Prostate gland (tissue), 2 donors: ENCODE measurements at regions not wholly inside any gene's neighbourhood (a gene's known extent, or its start where the extent isn't known, plus 50 kb on each side); places are given as distances from the start of the nearest gene placed in this dataset.

Experiments used
- DNase-seq: peaks from one replicate; pipeline ENCODE4 v3.0.0-alpha.2; 2019; ENCODE audit warnings: low spot score
- H3K27ac ChIP-seq, 2 donors: fragments of 200-600 bp; sonication (generic); 2 replicates each; pipeline ENCODE4 v1.5.1; 2017 to 2019
- H3K27me3 ChIP-seq: fragments of 200-600 bp; sonication (generic); replicated peaks from 2 replicates; pipeline ENCODE4 v1.5.1; 2019; ENCODE audit not compliant: insufficient read depth
- H3K36me3 ChIP-seq, 2 donors: fragments of 200-600 bp; sonication (generic); 1 replicate in 1 of 2; 2 replicates in 1 of 2; pipeline versions ENCODE4 v1.5.1 to v1.8.1; 2017 to 2019
- H3K4me1 ChIP-seq: fragments of 200-600 bp; sonication (generic); replicated peaks from 2 replicates; pipeline ENCODE4 v1.5.1; 2019
- H3K4me3 ChIP-seq, 2 donors: fragments of 200-600 bp; sonication (generic); 2 replicates each; pipeline ENCODE4 v1.5.1; 2017 to 2019
- H3K9me3 ChIP-seq: fragments of 200-600 bp; sonication (generic); 2 replicates; pipeline ENCODE4 v1.5.1; 2017
- CTCF ChIP-seq, 4 experiments: fragments of 200-600 bp in 2 of 4; fragments of 450-650 bp in 2 of 4; sonication (generic) in 2 of 4; IDR thresholded peaks; 1 replicate in 3 of 4; 2 replicates in 1 of 4; pipeline ENCODE4 v1.5.1; 2016 to 2019; ENCODE audit warnings: antibody characterized with exemption in 4 of 4, mild to moderate bottlenecking in 2 of 4, moderate library complexity in 2 of 4
- POLR2A ChIP-seq: fragments of 450-650 bp; IDR thresholded peaks from one replicate; pipeline ENCODE4 v1.6.1; 2016; ENCODE audit warnings: antibody characterized with exemption, mild to moderate bottlenecking
- POLR2AphosphoS5 ChIP-seq: sonication (generic); formaldehyde crosslinking; IDR thresholded peaks from one replicate; pipeline ENCODE4 v1.6.1; 2017; ENCODE audit warnings: antibody characterized with exemption
- WGBS: methylation state at CpG from one replicate; pipeline ENCODE4 v1.1.5; 2018; 5-methylcytosine and 5-hydroxymethylcytosine counted together
- intact Hi-C: fragments of 100-400 bp; cut with DNase I; formaldehyde crosslinking; loops from one replicate; pipeline ENCODE4 v1.14.2; 2022

DNA sequence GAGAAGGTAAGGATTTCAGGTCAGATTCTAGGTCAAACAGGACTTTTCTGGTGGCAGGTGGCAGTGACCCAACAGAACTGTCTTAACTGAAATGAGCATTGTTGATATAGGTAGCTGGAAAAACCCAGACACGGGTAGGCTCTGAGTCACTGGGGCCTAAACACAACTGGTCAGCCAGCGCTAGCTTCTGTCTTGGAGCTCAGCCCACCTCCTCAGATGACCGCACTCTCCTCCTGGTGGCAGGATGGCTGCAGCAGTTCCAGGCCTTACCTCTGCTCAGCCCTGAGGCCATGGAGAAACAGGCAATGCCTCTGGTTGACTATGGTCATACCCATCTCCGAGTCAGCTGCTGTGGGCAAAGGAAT lies 61.1 kb upstream of the GATA2 start:
- Histone ChIP-seq H3K4me3 (no peak overlapping the region), H3K9me3 (no peaks in the 10 kb centered on the region), H3K27ac (no peak overlapping the region), H3K36me3 (no peaks in the 10 kb centered on the region), H3K27me3 (no peaks in the 10 kb centered on the region), H3K4me1 (no peaks in the 10 kb centered on the region)
- no peak for TF ChIP-seq CTCF (IDR thresholded peaks at IDR 0.05)
- no peak for TF ChIP-seq POLR2AphosphoS5
- TF ChIP-seq POLR2A = no peak
- no peak for DNase-seq
- 90% methylated on average over 4 of the region's 4 CpGs for WGBS
- intact Hi-C loops = no loop called here

- H3K27me3 ChIP-seq = no peaks in the 10 kb centered on the region
- intact Hi-C loops = no loop called here
- 80% methylated on average over 5 of the region's 5 CpGs for WGBS
- no peak overlapping the region for H3K4me3 ChIP-seq
- TF ChIP-seq CTCF (IDR thresholded peaks at IDR 0.05) = no peak
- no peaks in the 10 kb centered on the region for H3K9me3 ChIP-seq
- no peaks in the 10 kb centered on the region for H3K36me3 ChIP-seq
- no peak for DNase-seq
- no peak overlapping the region for H3K27ac ChIP-seq
- H3K4me1 ChIP-seq = no peaks in the 10 kb centered on the region
Measured at GRCh38 chr3:128553560-128553959, 60.6 kb upstream of the GATA2 start.

- no peak overlapping the region for H3K4me3 ChIP-seq
- no peaks in the 10 kb centered on the region for H3K9me3 ChIP-seq
- no peaks in the 10 kb centered on the region for H3K36me3 ChIP-seq
- intact Hi-C loops = no loop called here
- no peaks in the 10 kb centered on the region for H3K4me1 ChIP-seq
- no peaks in the 10 kb centered on the region for H3K27me3 ChIP-seq
- TF ChIP-seq CTCF (IDR thresholded peaks at IDR 0.05) (no peak), POLR2AphosphoS5 (no peak), POLR2A (no peak)
- no peak for DNase-seq
- no peak overlapping the region for H3K27ac ChIP-seq
- WGBS = 60% methylated on average over 4 of the region's 4 CpGs
Measured at GRCh38 chr3:128551867-128552266, 58.9 kb upstream of the GATA2 start.

- no peak overlapping the region for H3K4me3 ChIP-seq
- TF ChIP-seq CTCF (IDR thresholded peaks at IDR 0.05) (no peak), POLR2A (no peak), POLR2AphosphoS5 (no peak)
- no peaks in the 10 kb centered on the region for H3K27me3 ChIP-seq
- H3K9me3 ChIP-seq = no peaks in the 10 kb centered on the region
- no peaks in the 10 kb centered on the region for H3K4me1 ChIP-seq
- no peak for DNase-seq
- intact Hi-C loops = no loop called here
- WGBS = 77% methylated on average over 9 of the region's 9 CpGs
- H3K36me3 ChIP-seq = no peaks in the 10 kb centered on the region
- no peak overlapping the region for H3K27ac ChIP-seq
Measured at GRCh38 chr3:128551451-128551850, 58.5 kb upstream of the GATA2 start.

- Histone ChIP-seq H3K27ac (no peak overlapping the region), H3K27me3 (no peaks in the 10 kb centered on the region), H3K36me3 (no peaks in the 10 kb centered on the region), H3K4me1 (no peaks in the 10 kb centered on the region), H3K4me3 (no peak overlapping the region), H3K9me3 (no peaks in the 10 kb centered on the region)
- TF ChIP-seq CTCF (IDR thresholded peaks at IDR 0.05) (no peak), POLR2A (no peak), POLR2AphosphoS5 (no peak)
- WGBS = 92% methylated on average over 17 of the region's 18 CpGs
- no peak for DNase-seq
- intact Hi-C loops = no loop called here
Measured at GRCh38 chr3:128550471-128551126, 57.6 kb upstream of the GATA2 start.
